Subcutaneous abdominal adipose tissue (tissue), 5 donors: ENCODE measurements at regions not wholly inside any gene's neighbourhood (a gene's known extent, or its start where the extent isn't known, plus 50 kb on each side); places are given as distances from the start of the nearest gene placed in this dataset.
A peak's percentile ranks its signal among the peaks of the same experiment; 100 is the strongest.
"Not testable (repeated sequence)": the region's sequence is repeated elsewhere in the genome, so short reads cannot be mapped to it uniquely, and the experiment has no call there.

Experiments
- H3K27ac ChIP-seq: one replicate; pipeline ENCODE4 v1.7.0; 2013; ENCODE audit warnings: low read depth, mild to moderate bottlenecking, inconsistent platforms, low read length, moderate library complexity
- H3K27me3 ChIP-seq, 5 donors: one replicate each; pipeline ENCODE4 v1.7.0; 2013; ENCODE audit warnings: low read length in 5 of 5, inconsistent platforms in 1 of 5; ENCODE audit not compliant: control insufficient read depth in 5 of 5, insufficient read depth in 4 of 5
- H3K36me3 ChIP-seq, 5 donors: one replicate each; pipeline ENCODE4 v1.7.0; 2013; ENCODE audit warnings: low read length in 5 of 5; ENCODE audit not compliant: control insufficient read depth in 5 of 5, insufficient read depth in 5 of 5
- H3K4me1 ChIP-seq, 5 donors: one replicate each; pipeline ENCODE4 v1.7.0; 2013; ENCODE audit warnings: low read length in 5 of 5, mild to moderate bottlenecking in 3 of 5, moderate library complexity in 1 of 5; ENCODE audit not compliant: control insufficient read depth in 5 of 5, insufficient read depth in 5 of 5
- H3K4me3 ChIP-seq, 5 donors: one replicate each; pipeline ENCODE4 v1.7.0; 2013; ENCODE audit warnings: low read length in 5 of 5, low read depth in 1 of 5
- H3K9ac ChIP-seq, 5 donors: one replicate each; pipeline ENCODE4 v1.7.0; 2013; ENCODE audit warnings: low read length in 5 of 5, mild to moderate bottlenecking in 4 of 5, moderate library complexity in 3 of 5
- H3K9me3 ChIP-seq, 5 donors: one replicate each; pipeline ENCODE4 v1.7.0; 2013; ENCODE audit warnings: low read length in 5 of 5; ENCODE audit not compliant: control insufficient read depth in 5 of 5
- donor health status: healthy.
- donor health status: healthy.
- donor health status: healthy.
- donor health status: healthy.
- donor health status: healthy.

- H3K4me1 ChIP-seq, result no peaks in the 10 kb centered on the region
- H3K27me3 ChIP-seq, result no peaks in the 10 kb centered on the region
- no peak overlapping the region for H3K9ac ChIP-seq
- H3K4me3 ChIP-seq, result no peak overlapping the region
- H3K27ac ChIP-seq, result no peak overlapping the region
- H3K36me3 ChIP-seq, result no peaks in the 10 kb centered on the region
- peaks cover 3 to 23% (median 18%) of the 10 kb centered on the region in 5 donors for H3K9me3 ChIP-seq
Observed at GRCh38 chr6:88502391-88502790, 336.2 kb upstream of the CNR1 start.

DNA sequence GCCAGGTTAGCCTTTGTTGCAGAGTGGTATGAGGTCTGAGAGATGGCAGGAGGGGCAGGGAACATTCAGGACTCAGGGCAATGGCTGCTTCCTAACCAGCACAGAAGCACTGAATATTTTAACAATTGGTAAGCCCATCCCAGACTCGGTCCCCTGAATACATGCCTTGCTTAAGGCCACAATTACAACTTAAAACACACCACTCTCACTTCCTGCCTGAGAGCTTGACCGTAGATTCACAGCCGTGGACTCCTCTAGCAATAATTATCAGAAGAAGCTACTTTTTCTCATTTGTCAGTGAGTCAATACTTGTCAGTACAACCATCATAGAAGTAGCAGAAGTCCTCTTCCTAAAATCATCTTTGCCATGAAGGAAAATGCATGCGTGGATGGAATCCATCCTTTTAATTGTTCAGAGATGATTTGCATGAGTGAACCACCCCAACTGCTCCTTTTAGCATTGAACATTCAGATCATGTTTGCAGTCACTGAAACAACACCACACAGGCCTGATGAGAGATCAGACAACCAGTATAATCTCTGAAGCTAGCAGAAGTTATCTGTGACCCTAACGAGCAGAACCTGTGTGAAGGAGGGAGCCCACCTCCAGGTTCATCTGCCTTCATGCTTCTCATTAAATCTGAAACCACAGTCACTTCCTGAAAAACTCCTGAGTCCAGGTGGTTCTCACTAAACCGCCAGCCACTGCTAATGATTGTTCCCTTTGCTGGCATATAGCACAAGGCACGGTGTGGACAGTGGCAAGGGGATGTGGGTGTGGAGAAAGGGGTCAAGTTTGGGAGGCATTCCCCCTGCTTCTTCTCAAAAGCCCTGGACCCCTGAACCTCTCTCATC is 333.9 kb upstream of the CNR1 start:
- Histone ChIP-seq H3K4me1 (no peaks in the 10 kb centered on the region), H3K4me3 (no peak overlapping the region), H3K9ac (no peak overlapping the region), H3K9me3 (peaks cover 0 to 3% (median 2%) of the 10 kb centered on the region in 5 donors), H3K27ac (no peak overlapping the region), H3K36me3 (no peaks in the 10 kb centered on the region), H3K27me3 (no peaks in the 10 kb centered on the region)

GRCh38 chr6:88499436-88499835 is 333.3 kb upstream of the CNR1 start:
- H3K9ac ChIP-seq, result no peak overlapping the region
- H3K27ac ChIP-seq, result no peak overlapping the region
- H3K4me3 ChIP-seq, result no peak overlapping the region
- H3K4me1 ChIP-seq, result no peaks in the 10 kb centered on the region
- no peaks in the 10 kb centered on the region for H3K27me3 ChIP-seq
- H3K36me3 ChIP-seq, result no peaks in the 10 kb centered on the region
- no peaks in the 10 kb centered on the region for H3K9me3 ChIP-seq

- H3K27me3 ChIP-seq, H3K9ac ChIP-seq: not testable (repeated sequence)
Observed at GRCh38 chr6:88497403-88497802, 331.3 kb upstream of the CNR1 start.

DNA sequence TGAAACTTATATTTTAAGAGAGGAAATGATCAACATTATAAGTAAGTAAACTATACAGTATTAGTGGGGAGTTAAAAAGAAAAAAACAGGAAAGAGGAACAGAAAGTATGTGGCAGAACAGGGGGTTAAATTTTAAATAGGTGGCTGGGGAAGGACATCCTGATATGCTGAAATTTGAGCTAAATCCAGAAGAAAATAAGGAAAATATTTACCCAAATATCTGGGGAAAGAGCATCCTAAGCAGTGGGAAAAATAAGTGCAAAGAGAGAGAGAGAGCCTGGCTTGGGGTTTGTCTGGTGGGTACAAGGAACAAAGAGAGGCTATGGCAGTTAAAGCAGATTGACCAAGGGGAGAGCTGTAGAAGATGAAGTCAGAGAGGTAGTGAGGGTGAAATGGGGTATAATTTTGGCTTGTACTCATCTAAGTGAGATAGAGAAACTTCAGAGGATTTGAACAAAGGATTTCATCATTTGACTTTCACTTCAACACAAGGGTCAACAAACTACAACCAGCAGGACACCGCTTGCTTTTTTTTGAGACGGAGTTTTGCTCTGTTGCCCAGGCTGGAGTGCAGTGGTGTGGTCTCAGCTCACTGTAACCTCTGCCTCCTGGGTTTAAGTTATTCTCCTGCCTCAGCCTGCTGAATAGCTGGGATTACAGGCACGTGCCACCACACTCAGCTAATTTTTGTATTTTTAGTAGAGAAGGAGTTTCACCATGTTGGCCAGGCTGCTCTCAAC is 328.4 kb upstream of the CNR1 start:
- Histone ChIP-seq H3K27me3 (no peaks in the 10 kb centered on the region), H3K4me1 (no peaks in the 10 kb centered on the region), H3K27ac (no peak overlapping the region), H3K9me3 (no peaks in the 10 kb centered on the region), H3K36me3 (no peaks in the 10 kb centered on the region), H3K9ac (no peak overlapping the region), H3K4me3 (no peak overlapping the region)

More at GRCh38 chr6:88497403-88497802, 331.3 kb upstream of the CNR1 start:
- H3K4me1 ChIP-seq, H3K27ac ChIP-seq, H3K9me3 ChIP-seq, H3K4me3 ChIP-seq, H3K36me3 ChIP-seq: not testable (repeated sequence)

DNA sequence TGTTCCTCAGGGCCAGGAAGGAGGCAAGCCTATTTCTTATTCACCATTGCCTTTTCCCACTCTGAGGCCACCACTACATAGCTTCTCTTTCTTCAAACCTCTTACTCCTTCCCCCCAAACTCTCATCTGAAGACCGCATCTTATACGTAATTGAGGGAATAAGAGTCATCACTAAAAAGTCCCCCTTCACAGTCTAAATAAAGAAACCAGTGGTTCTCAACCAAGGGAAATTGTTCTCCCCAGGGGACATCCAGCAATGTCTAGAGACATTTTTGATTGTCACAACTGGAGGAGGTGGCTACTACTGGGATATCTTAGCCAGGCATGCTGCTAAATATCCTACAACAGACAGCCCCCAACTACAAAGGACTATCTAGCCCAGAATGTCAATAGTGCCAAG is 327.6 kb upstream of the CNR1 start:
- Histone ChIP-seq H3K27ac (no peak overlapping the region), H3K4me1 (no peaks in the 10 kb centered on the region), H3K9ac (no peak overlapping the region), H3K9me3 (no peaks in the 10 kb centered on the region), H3K27me3 (no peaks in the 10 kb centered on the region), H3K36me3 (no peaks in the 10 kb centered on the region), H3K4me3 (no peak overlapping the region)

DNA sequence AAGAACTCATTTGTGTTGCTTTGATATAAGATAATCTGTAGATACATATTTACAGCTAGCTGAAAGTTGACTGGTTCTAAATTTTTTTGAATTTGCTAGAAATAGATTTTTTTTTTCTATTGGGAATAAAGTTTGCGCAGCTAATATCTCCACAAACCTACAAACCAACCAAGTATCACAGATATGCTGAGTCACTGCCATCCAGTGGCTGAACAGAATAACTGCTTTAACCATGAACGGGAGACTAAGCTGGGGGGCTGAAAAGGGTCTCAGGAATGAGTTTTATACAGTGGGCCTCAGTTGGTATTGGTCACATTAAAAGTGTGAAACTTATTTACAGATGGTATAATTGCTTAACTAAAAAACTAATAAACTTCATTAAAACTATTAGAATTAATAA is 326.7 kb upstream of the CNR1 start:
- H3K27ac ChIP-seq, result no peak overlapping the region
- no peaks in the 10 kb centered on the region for H3K36me3 ChIP-seq
- no peak overlapping the region for H3K4me3 ChIP-seq

DNA sequence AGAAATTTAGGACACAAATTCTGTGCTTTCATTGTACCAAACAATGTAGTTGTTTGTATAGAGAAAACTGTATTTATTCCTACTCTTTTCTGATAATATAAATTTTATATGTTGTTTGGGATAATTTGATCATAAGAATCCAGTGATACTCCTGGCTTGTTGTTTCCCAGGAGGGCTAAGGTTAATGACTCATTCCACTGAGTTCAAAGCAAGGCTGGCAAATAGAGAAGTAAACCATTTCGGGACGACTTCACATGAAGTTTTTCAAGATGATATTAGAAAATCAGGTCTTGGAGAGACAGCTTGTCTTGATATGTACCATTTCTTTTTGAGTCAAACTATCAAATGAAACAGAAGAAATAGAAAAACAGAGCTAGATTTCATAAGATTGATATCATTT is 326.1 kb upstream of the CNR1 start:
- H3K4me1 ChIP-seq, result no peaks in the 10 kb centered on the region
- peak overlapping the region; percentile 3 for H3K27ac ChIP-seq
- no peaks in the 10 kb centered on the region for H3K27me3 ChIP-seq
- no peak overlapping the region for H3K9ac ChIP-seq
- no peak overlapping the region for H3K4me3 ChIP-seq
- no peaks in the 10 kb centered on the region for H3K36me3 ChIP-seq
- no peaks in the 10 kb centered on the region for H3K9me3 ChIP-seq

More for the DNA sequence above, 326.7 kb upstream of the CNR1 start:
- H3K9ac ChIP-seq, result no peak overlapping the region
- no peaks in the 10 kb centered on the region for H3K4me1 ChIP-seq
- no peaks in the 10 kb centered on the region for H3K9me3 ChIP-seq
- no peaks in the 10 kb centered on the region for H3K27me3 ChIP-seq

GRCh38 chr6:88491266-88491880 is 325.2 kb upstream of the CNR1 start:
- Histone ChIP-seq H3K27ac (peak overlapping the region; percentile 3), H3K4me3 (no peak overlapping the region), H3K4me1 (no peaks in the 10 kb centered on the region), H3K9me3 (no peaks in the 10 kb centered on the region), H3K27me3 (no peaks in the 10 kb centered on the region), H3K36me3 (no peaks in the 10 kb centered on the region), H3K9ac (no peak overlapping the region)

DNA sequence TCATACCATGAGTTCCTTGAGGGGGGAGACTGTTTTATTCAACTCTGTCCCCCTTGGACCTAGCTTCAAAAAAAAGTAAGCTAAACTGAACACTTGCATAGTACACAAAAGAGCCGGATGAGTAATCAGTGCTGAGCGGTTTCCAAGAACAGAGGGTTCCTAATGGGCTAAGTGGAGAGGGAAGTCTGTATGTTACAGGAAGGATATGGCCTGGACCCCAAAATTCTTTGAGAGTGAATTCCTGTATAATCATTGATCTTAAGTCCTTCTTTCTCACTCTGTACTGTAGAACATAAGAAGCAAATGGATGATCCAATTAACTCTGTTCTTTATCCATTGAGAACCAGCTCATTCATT is 324.7 kb upstream of the CNR1 start:
- Histone ChIP-seq H3K4me3 (no peak overlapping the region), H3K27me3 (no peaks in the 10 kb centered on the region), H3K9me3 (no peaks in the 10 kb centered on the region), H3K4me1 (no peaks in the 10 kb centered on the region), H3K9ac (no peak overlapping the region), H3K36me3 (no peaks in the 10 kb centered on the region), H3K27ac (no peak overlapping the region)
